ENCODE measurements at regions not wholly inside any gene's neighbourhood (a gene's known extent, or its start where the extent isn't known, plus 50 kb on each side); places are given as distances from the start of the nearest gene placed in this dataset.

DNA sequence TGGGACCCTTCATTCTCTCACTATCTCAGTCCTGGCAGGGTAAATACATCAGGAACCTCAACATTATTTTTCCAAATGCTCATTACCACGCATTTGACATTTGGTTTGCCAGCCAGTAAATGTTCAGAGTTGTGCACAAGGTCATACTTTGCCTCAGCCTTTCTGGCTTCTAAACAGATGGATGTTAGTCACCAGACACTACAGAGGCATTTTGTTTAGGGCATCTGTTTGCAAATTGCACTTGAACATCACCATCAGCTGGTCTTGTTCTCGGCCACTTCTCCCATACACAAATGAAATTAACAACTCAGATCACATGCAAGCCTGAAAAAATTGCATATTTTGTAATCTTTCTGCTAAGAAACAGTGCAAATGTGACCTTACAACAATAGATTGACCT lies 75.0 kb upstream of the SLC1A1 start:
- no peak for DNase-seq (ENCODE audit: low read depth, low spot score)
- H3K4me3 ChIP-seq (ENCODE audit: low read depth, low read length), result no peak overlapping the region
- TF ChIP-seq, protein P1, sequence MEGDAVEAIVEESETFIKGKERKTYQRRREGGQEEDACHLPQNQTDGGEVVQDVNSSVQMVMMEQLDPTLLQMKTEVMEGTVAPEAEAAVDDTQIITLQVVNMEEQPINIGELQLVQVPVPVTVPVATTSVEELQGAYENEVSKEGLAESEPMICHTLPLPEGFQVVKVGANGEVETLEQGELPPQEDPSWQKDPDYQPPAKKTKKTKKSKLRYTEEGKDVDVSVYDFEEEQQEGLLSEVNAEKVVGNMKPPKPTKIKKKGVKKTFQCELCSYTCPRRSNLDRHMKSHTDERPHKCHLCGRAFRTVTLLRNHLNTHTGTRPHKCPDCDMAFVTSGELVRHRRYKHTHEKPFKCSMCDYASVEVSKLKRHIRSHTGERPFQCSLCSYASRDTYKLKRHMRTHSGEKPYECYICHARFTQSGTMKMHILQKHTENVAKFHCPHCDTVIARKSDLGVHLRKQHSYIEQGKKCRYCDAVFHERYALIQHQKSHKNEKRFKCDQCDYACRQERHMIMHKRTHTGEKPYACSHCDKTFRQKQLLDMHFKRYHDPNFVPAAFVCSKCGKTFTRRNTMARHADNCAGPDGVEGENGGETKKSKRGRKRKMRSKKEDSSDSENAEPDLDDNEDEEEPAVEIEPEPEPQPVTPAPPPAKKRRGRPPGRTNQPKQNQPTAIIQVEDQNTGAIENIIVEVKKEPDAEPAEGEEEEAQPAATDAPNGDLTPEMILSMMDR (IDR thresholded peaks at IDR 0.05; ENCODE audit: low read depth, low read length), result no peak
- in situ Hi-C loops (cut with HindIII; ENCODE audit: low sequenced_read_pairs), result no loop called here

DNA sequence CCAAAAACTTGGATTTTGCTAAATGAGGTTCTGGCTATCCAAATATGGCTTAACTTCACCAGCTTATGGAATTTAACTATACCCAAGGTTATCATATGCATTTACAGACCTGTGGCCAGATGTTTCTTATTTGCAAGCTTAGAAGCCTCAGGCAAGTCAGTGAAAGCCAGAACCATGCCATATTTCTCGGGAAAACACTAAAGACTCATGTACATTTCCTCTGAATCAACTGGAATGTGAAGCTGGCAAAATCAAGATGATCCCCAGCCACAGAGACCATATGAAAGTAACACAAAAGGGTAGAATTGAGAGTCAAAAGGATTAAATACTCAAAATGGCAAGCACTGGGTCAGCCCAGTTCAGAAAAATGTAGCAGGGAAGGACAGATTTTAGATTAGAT lies 76.4 kb upstream of the SLC1A1 start:
- TF ChIP-seq, protein P1 (IDR thresholded peaks at IDR 0.05; ENCODE audit: low read depth, low read length), result no peak
- no peak overlapping the region for H3K4me3 ChIP-seq (ENCODE audit: low read depth, low read length)
- in situ Hi-C loops (cut with HindIII; ENCODE audit: low sequenced_read_pairs), result no loop called here
- no peak for DNase-seq (ENCODE audit: low read depth, low spot score)

DNA sequence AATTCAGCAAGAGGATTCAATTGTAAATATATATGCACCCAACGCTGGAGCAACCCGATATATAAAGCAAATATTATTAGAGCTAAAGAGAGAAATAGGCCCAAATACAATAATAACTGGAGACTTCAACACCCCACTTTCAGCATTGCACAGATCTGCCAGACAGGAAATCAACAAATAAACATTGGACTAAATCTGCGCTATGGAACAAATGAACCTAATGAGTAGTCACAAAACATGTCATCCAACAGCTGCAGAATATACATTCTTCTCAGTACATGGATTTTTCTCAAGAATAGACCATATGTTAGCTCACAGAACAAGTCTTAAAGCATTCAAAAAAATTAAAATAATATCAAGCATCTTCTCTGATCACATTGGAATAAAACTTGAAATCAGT lies 86.1 kb upstream of the SLC1A1 start:
- no peak for DNase-seq (ENCODE audit: low read depth, low spot score)
- TF ChIP-seq, protein P1 (IDR thresholded peaks at IDR 0.05; ENCODE audit: low read depth, low read length), result no peak
- H3K4me3 ChIP-seq (ENCODE audit: low read depth, low read length), result no peak overlapping the region
- in situ Hi-C loops (cut with HindIII; ENCODE audit: low sequenced_read_pairs), result no loop called here

DNA sequence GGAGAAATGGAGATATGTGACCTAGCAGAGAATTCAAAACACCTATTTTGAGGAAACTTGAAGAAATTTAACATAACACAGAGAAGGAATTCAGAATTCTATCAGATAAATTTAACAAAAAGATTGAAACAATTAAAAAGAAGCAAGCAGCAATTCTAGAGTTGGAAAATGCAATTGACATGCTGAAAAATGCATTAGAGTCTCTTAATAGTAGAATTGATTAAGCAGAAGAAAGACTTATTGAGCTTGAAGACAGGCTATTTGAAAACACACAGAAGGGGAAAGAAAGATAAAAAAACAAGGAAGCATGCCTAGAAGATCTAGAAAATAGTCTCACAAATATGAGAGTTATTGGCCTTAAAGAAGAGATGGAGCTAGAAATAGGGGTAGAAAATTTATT lies 87.8 kb upstream of the SLC1A1 start:
- TF ChIP-seq, protein P1 (IDR thresholded peaks at IDR 0.05; ENCODE audit: low read depth, low read length), result no peak
- in situ Hi-C loops (cut with HindIII; ENCODE audit: low sequenced_read_pairs), result no loop called here
- DNase-seq (ENCODE audit: low read depth, low spot score), result no peak
- H3K4me3 ChIP-seq (ENCODE audit: low read depth, low read length), result no peak overlapping the region

DNA sequence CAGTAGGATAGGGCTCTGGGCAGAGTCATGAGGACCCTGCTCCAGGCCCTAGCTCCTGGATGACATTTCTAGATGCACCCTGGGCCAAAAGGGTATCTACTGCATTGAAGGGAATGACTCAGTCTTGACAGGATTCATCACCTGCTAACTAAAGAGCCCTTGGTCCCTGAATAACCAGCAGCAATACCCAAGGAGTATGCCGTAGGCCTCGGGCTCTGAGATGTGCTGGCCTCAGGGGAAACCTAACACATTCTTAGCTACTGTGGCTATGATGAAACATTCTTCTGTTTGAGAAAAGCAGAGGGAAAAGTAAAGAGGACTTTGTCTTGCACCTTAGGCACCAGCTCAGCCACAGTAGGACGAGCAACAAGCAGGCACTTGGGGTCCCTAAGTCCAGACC lies 89.5 kb upstream of the SLC1A1 start:
- TF ChIP-seq, protein P1 (IDR thresholded peaks at IDR 0.05; ENCODE audit: low read depth, low read length), result no peak
- no peak overlapping the region for H3K4me3 ChIP-seq (ENCODE audit: low read depth, low read length)
- in situ Hi-C loops (cut with HindIII; ENCODE audit: low sequenced_read_pairs), result no loop called here
- DNase-seq (ENCODE audit: low read depth, low spot score), result no peak

DNA sequence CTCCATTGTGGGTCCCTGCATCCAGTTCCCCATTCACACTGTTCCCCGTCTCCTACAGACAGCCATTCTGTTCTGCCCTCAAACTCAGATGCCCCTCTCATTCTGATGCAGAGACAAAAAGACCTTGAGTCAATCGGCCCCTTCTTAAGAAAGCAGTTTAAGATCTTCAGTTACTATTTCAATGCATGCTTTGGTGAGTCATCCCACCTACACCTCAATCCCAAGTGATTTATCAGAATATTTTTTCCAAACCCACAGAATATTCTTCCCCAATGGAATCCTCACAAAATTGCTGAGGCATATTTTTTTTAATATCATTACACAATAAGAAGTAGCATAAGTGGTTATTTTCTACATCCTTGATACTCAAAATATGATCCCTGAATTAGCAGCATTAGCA lies 92.4 kb upstream of the SLC1A1 start:
- peak; percentile 31 for DNase-seq (ENCODE audit: low read depth, low spot score)
- in situ Hi-C loops (cut with HindIII; ENCODE audit: low sequenced_read_pairs), result no loop called here
- TF ChIP-seq, protein P1 (IDR thresholded peaks at IDR 0.05; ENCODE audit: low read depth, low read length), result no peak
- no peak overlapping the region for H3K4me3 ChIP-seq (ENCODE audit: low read depth, low read length)

Data from astrocyte of the spinal cord (primary cell).